Neural progenitor cell (in vitro differentiated cells): ENCODE measurements at regions not wholly inside any gene's neighbourhood (a gene's known extent, or its start where the extent isn't known, plus 50 kb on each side); places are given as distances from the start of the nearest gene placed in this dataset.

Experiments used
- DNase-seq: peaks from one replicate; pipeline ENCODE4 v3.0.0-alpha.2; 2016; ENCODE audit warnings: low spot score
- H2AFZ ChIP-seq: fragments of 200-600 bp; sonication (generic); replicated peaks from 2 replicates; pipeline ENCODE4 v1.6.1; 2016; ENCODE audit warnings: antibody characterized with exemption
- H3F3A ChIP-seq: fragments of 200-600 bp; sonication (generic); 2 replicates; pipeline ENCODE4 v1.6.1; 2016; ENCODE audit warnings: antibody characterized with exemption, low read depth
- H3K27ac ChIP-seq: fragments of 200-600 bp; sonication (generic); 2 replicates; pipeline ENCODE4 v1.5.1; 2016; ENCODE audit warnings: mild to moderate bottlenecking
- H3K27me3 ChIP-seq: fragments of 200-600 bp; sonication (generic); 2 replicates; pipeline ENCODE4 v1.6.1; 2016; ENCODE audit warnings: mild to moderate bottlenecking, moderate library complexity
- H3K36me3 ChIP-seq: fragments of 200-600 bp; sonication (generic); 2 replicates; pipeline ENCODE4 v1.5.1; 2016
- H3K4me1 ChIP-seq: fragments of 200-600 bp; sonication (generic); 2 replicates; pipeline ENCODE4 v1.6.1; 2016; ENCODE audit warnings: mixed run types
- H3K4me2 ChIP-seq: fragments of 200-600 bp; sonication (generic); 2 replicates; pipeline ENCODE4 v1.6.1; 2016
- H3K4me3 ChIP-seq: fragments of 200-600 bp; sonication (generic); 2 replicates; pipeline ENCODE4 v1.5.1; 2016
- H3K79me2 ChIP-seq: fragments of 200-600 bp; sonication (generic); 2 replicates; pipeline ENCODE4 v1.6.1; 2016; ENCODE audit warnings: low read depth
- H3K9ac ChIP-seq: fragments of 200-600 bp; sonication (generic); 2 replicates; pipeline ENCODE4 v1.6.1; 2016
- H3K9me3 ChIP-seq: fragments of 200-600 bp; sonication (generic); 2 replicates; pipeline ENCODE4 v1.5.1; 2016; ENCODE audit warnings: low read depth
- H4K20me1 ChIP-seq: fragments of 200-600 bp; sonication (generic); 2 replicates; pipeline ENCODE4 v1.6.1; 2016; ENCODE audit warnings: low read depth
- H3K27ac Mint-ChIP-seq: 3 replicates; pipeline ENCODE4 v1.8.0; 2021; ENCODE audit warnings: mixed read lengths
- H3K27me3 Mint-ChIP-seq: 2 replicates; pipeline ENCODE4 v1.8.0; 2022; ENCODE audit warnings: low read depth, mild to moderate bottlenecking, inconsistent platforms, moderate library complexity, mixed read lengths; ENCODE audit not compliant: insufficient read depth
- H3K36me3 Mint-ChIP-seq: 3 replicates; pipeline ENCODE4 v1.8.0; 2021; ENCODE audit warnings: mixed read lengths
- H3K4me1 Mint-ChIP-seq: 3 replicates; pipeline ENCODE4 v1.8.0; 2021; ENCODE audit warnings: mixed read lengths
- H3K4me3 Mint-ChIP-seq: 3 replicates; pipeline ENCODE4 v1.8.0; 2021; ENCODE audit warnings: mild to moderate bottlenecking, moderate library complexity, mixed read lengths
- H3K9me3 Mint-ChIP-seq: 3 replicates; pipeline ENCODE4 v1.8.0; 2020; ENCODE audit warnings: mixed read lengths
- CTCF ChIP-seq: fragments of 200-600 bp; sonication (generic); IDR thresholded peaks from 2 replicates; pipeline ENCODE4 v1.5.1; 2017; ENCODE audit warnings: antibody characterized with exemption, mild to moderate bottlenecking
- EZH2 ChIP-seq: fragments of 200-600 bp; sonication (generic); IDR thresholded peaks from 2 replicates; pipeline ENCODE4 v1.6.1; 2017; ENCODE audit warnings: antibody characterized with exemption, mild to moderate bottlenecking, moderate library complexity
- EZH2phosphoT487 ChIP-seq: fragments of 200-600 bp; sonication (generic); IDR thresholded peaks from 2 replicates; pipeline ENCODE4 v1.6.1; 2017; ENCODE audit warnings: antibody characterized with exemption

DNA sequence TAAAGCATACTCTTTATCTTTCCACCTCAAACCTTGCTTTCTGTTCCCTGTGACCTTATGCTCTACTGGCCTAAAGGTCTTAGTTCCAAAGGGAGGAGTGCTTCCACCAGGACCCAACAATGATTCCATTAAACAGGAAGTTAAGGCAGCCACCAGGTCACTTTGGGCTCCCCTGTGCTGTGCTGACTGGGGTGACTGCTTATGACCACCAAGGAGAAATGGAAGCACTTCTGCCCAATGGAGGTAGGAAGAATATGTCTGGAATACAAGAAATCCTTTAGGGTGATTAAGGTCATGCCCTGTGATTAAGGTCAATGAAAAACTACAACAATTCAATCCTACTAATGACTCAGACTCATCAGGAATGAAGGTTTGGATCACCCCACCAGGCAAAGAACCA lies 233.8 kb upstream of the CDH11 start:
- no peak for TF ChIP-seq EZH2phosphoT487
- no peak for DNase-seq
- peaks cover 15% of the 10 kb centered on the region for H3K9me3 Mint-ChIP-seq
- H3F3A ChIP-seq, result no peaks in the 10 kb centered on the region
- H3K4me2 ChIP-seq, result no peak overlapping the region
- no peaks in the 10 kb centered on the region for H3K27me3 ChIP-seq
- H3K79me2 ChIP-seq, result no peaks in the 10 kb centered on the region
- H4K20me1 ChIP-seq, result no peaks in the 10 kb centered on the region
- no peak overlapping the region for H3K4me3 Mint-ChIP-seq
- H3K27ac ChIP-seq, result no peak overlapping the region
- no peaks in the 10 kb centered on the region for H3K36me3 ChIP-seq
- no peaks in the 10 kb centered on the region for H3K27me3 Mint-ChIP-seq
- H3K4me3 ChIP-seq, result no peak overlapping the region
- H3K4me1 ChIP-seq, result no peaks in the 10 kb centered on the region
- no peaks in the 10 kb centered on the region for H3K4me1 Mint-ChIP-seq
- H3K9me3 ChIP-seq, result no peaks in the 10 kb centered on the region
- H3K9ac ChIP-seq, result no peak overlapping the region
- no peak overlapping the region for H2AFZ ChIP-seq
- H3K27ac Mint-ChIP-seq, result no peak overlapping the region
- no peaks in the 10 kb centered on the region for H3K36me3 Mint-ChIP-seq

DNA sequence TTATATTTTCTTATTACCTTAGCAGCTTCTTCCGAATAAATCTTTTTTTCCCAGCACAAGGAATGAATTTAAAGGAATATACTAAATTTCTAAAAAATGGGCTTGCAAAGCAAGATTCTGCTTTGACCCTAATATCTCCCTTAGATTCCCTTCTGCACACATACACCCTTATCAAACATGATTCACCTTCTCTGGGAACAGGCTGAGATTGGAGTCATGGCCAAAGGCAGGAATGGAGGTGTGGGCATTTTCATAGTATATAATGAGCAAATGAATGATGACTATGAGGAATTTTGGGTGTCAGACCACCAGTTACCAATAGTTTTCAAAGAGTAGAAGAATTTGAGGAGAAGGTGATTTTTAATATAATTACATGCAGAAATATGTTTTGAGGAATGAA lies 231.3 kb upstream of the CDH11 start:
- no peak for TF ChIP-seq EZH2phosphoT487
- no peak for TF ChIP-seq CTCF
- TF ChIP-seq EZH2, result no peak
- Histone ChIP-seq H3K79me2 (no peaks in the 10 kb centered on the region), H3F3A (no peaks in the 10 kb centered on the region), H3K9me3 (no peaks in the 10 kb centered on the region), H3K36me3 (no peaks in the 10 kb centered on the region), H2AFZ (no peak overlapping the region), H3K9ac (no peak overlapping the region), H3K27me3 (no peaks in the 10 kb centered on the region), H4K20me1 (no peaks in the 10 kb centered on the region), H3K4me3 (no peak overlapping the region), H3K4me1 (no peaks in the 10 kb centered on the region), H3K27ac (no peak overlapping the region), H3K4me2 (no peak overlapping the region)
- Mint-ChIP-seq H3K27me3 (no peaks in the 10 kb centered on the region), H3K4me3 (no peak overlapping the region), H3K36me3 (no peaks in the 10 kb centered on the region), H3K4me1 (no peaks in the 10 kb centered on the region), H3K9me3 (peaks cover 13% of the 10 kb centered on the region), H3K27ac (no peak overlapping the region)
- DNase-seq, result no peak

DNA sequence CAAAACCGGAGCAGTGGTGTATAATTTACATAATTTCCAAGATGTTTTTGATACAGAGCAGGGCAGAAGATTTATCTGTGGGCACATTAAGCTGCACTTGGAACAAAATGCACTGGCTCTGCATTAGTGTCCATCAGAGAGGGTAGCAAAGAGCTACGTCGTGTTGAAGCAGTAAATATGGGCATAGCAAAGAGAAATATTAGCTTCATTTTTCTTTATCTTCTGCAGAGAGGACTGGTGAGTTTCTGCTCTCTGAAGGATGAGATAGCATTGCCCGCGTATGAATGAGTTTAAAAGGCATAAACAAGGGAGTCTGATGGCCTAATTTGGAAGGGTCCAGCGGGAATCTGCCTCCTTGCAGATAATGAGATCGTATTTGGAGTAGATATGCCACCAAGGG lies 227.8 kb upstream of the CDH11 start:
- no peaks in the 10 kb centered on the region for H3K4me1 ChIP-seq
- H3K9me3 Mint-ChIP-seq, result no peaks in the 10 kb centered on the region
- H3K9me3 ChIP-seq, result no peaks in the 10 kb centered on the region
- no peak overlapping the region for H3K4me3 ChIP-seq
- no peaks in the 10 kb centered on the region for H3K4me1 Mint-ChIP-seq
- H3K27ac ChIP-seq, result no peak overlapping the region
- no peaks in the 10 kb centered on the region for H3K36me3 Mint-ChIP-seq
- no peak for TF ChIP-seq EZH2phosphoT487
- no peak for TF ChIP-seq CTCF
- TF ChIP-seq EZH2, result no peak
- H3K27me3 ChIP-seq, result no peaks in the 10 kb centered on the region
- no peak overlapping the region for H2AFZ ChIP-seq
- no peak overlapping the region for H3K4me2 ChIP-seq
- H3F3A ChIP-seq, result no peaks in the 10 kb centered on the region
- H4K20me1 ChIP-seq, result no peaks in the 10 kb centered on the region
- H3K27ac Mint-ChIP-seq, result no peak overlapping the region
- no peak overlapping the region for H3K4me3 Mint-ChIP-seq
- no peaks in the 10 kb centered on the region for H3K36me3 ChIP-seq
- no peak overlapping the region for H3K9ac ChIP-seq
- DNase-seq, result no peak
- no peaks in the 10 kb centered on the region for H3K79me2 ChIP-seq
- no peaks in the 10 kb centered on the region for H3K27me3 Mint-ChIP-seq

- Histone ChIP-seq H3K9ac (no peak overlapping the region), H3K4me3 (no peak overlapping the region), H3K36me3 (no peaks in the 10 kb centered on the region), H3K27me3 (no peaks in the 10 kb centered on the region), H3K27ac (no peak overlapping the region), H3K4me2 (no peak overlapping the region), H4K20me1 (no peaks in the 10 kb centered on the region), H3K4me1 (no peaks in the 10 kb centered on the region), H3K79me2 (no peaks in the 10 kb centered on the region), H2AFZ (no peak overlapping the region), H3F3A (no peaks in the 10 kb centered on the region), H3K9me3 (no peaks in the 10 kb centered on the region)
- Mint-ChIP-seq H3K27me3 (peaks cover 6% of the 10 kb centered on the region), H3K4me3 (no peak overlapping the region), H3K36me3 (no peaks in the 10 kb centered on the region), H3K9me3 (peaks cover 3% of the 10 kb centered on the region), H3K4me1 (no peaks in the 10 kb centered on the region), H3K27ac (no peak overlapping the region)
- TF ChIP-seq CTCF (no peak), EZH2phosphoT487 (no peak), EZH2 (no peak)
- no peak for DNase-seq
Observed at GRCh38 chr16:65343556-65343955, 221.7 kb upstream of the CDH11 start.
